Liver (tissue), 8 donors: ENCODE measurements at regions not wholly inside any gene's neighbourhood (a gene's known extent, or its start where the extent isn't known, plus 50 kb on each side); places are given as distances from the start of the nearest gene placed in this dataset.

ENCODE experiments used
- DNase-seq: peaks from one replicate; pipeline ENCODE4 v3.0.0-alpha.2; 2017; ENCODE audit warnings: low spot score
- H3K27ac ChIP-seq, 2 donors: one replicate each; pipeline ENCODE4 v1.7.0; 2013; ENCODE audit warnings: inconsistent platforms in 2 of 2, low read length in 2 of 2, control low read depth in 1 of 2, low read depth in 1 of 2, mild to moderate bottlenecking in 1 of 2
- H3K27me3 ChIP-seq, 4 donors: one replicate each; pipeline versions ENCODE4 v1.6.1 to v1.7.0; 2013; ENCODE audit warnings: low read length in 3 of 4, inconsistent platforms in 1 of 4, mild to moderate bottlenecking in 1 of 4, moderate library complexity in 1 of 4; ENCODE audit not compliant: control insufficient read depth in 4 of 4, insufficient read depth in 4 of 4
- H3K36me3 ChIP-seq, 4 donors: one replicate each; pipeline versions ENCODE4 v1.6.1 to v1.7.0; 2013; ENCODE audit warnings: low read length in 3 of 4, mild to moderate bottlenecking in 3 of 4, low read depth in 1 of 4, moderate library complexity in 1 of 4; ENCODE audit not compliant: control insufficient read depth in 4 of 4, insufficient read depth in 3 of 4
- H3K4me1 ChIP-seq, 4 donors: one replicate each; pipeline versions ENCODE4 v1.6.1 to v1.7.0; 2013; ENCODE audit warnings: low read length in 3 of 4, mild to moderate bottlenecking in 3 of 4, moderate library complexity in 1 of 4; ENCODE audit not compliant: control insufficient read depth in 4 of 4, insufficient read depth in 4 of 4
- H3K4me3 ChIP-seq, 3 donors: one replicate each; pipeline versions ENCODE4 v1.6.1 to v1.7.0; 2013; ENCODE audit warnings: low read length in 3 of 3, control low read depth in 1 of 3, low read depth in 1 of 3, mild to moderate bottlenecking in 1 of 3
- H3K9ac ChIP-seq, 2 donors: one replicate each; pipeline ENCODE4 v1.7.0; 2013; ENCODE audit warnings: low read length in 2 of 2, mild to moderate bottlenecking in 2 of 2, moderate library complexity in 2 of 2, control low read depth in 1 of 2, low read depth in 1 of 2
- H3K9me3 ChIP-seq, 4 donors: one replicate each; pipeline versions ENCODE4 v1.6.1 to v1.7.0; 2013; ENCODE audit warnings: low read length in 3 of 4; ENCODE audit not compliant: control insufficient read depth in 4 of 4
- CTCF ChIP-seq: fragments of 150-350 bp; IDR thresholded peaks from 2 replicates; pipeline ENCODE4 v1.5.1; 2017; ENCODE audit warnings: improper control_type of control experiment, low read depth, low read length; ENCODE audit not compliant: missing input control
- FOXA1 ChIP-seq: IDR thresholded peaks from 2 replicates; pipeline ENCODE4 v1.6.1; 2016; ENCODE audit warnings: antibody characterized with exemption
- HNF4A ChIP-seq, 2 donors: conservative IDR thresholded peaks; 2 replicates each; pipeline ENCODE4 v1.6.1; 2016; ENCODE audit warnings: antibody characterized with exemption in 2 of 2, mild to moderate bottlenecking in 2 of 2
- HNF4G ChIP-seq: IDR thresholded peaks from 2 replicates; pipeline ENCODE4 v1.6.1; 2016; ENCODE audit warnings: antibody characterized with exemption
- REST ChIP-seq: IDR thresholded peaks from 2 replicates; pipeline ENCODE4 v1.6.1; 2016; ENCODE audit warnings: antibody characterized with exemption, mild to moderate bottlenecking
- RXRA ChIP-seq, 2 donors: IDR thresholded peaks; 2 replicates each; pipeline ENCODE4 v1.6.1; 2017 to 2018; ENCODE audit warnings: antibody characterized with exemption in 2 of 2, mild to moderate bottlenecking in 1 of 2
- TAF1 ChIP-seq: conservative IDR thresholded peaks from 2 replicates; pipeline ENCODE4 v1.6.1; 2016; ENCODE audit warnings: antibody characterized with exemption, mild to moderate bottlenecking
- YY1 ChIP-seq: IDR thresholded peaks from 2 replicates; pipeline ENCODE4 v1.6.1; 2016; ENCODE audit warnings: antibody characterized with exemption, mild to moderate bottlenecking
- WGBS: extraction: QIAGEN DNeasy Blood & Tissue Kit; methylation state at CpG from one replicate; pipeline ENCODE4 v1.1.7; 2013; 5-methylcytosine and 5-hydroxymethylcytosine counted together
- donor health status: healthy.
- donor health status: healthy.
- donor health status: healthy.
- donor health status: healthy.
- donor health status: healthy.

- H3K4me3 ChIP-seq = no peak overlapping the region
- H3K36me3 ChIP-seq = no peaks in the 10 kb centered on the region
- no peak for DNase-seq
- no peak overlapping the region for H3K27ac ChIP-seq
- H3K9me3 ChIP-seq = no peaks in the 10 kb centered on the region
- H3K4me1 ChIP-seq = peaks cover 5 to 10% (median 9%) of the 10 kb centered on the region in 4 donors
- no peak overlapping the region for H3K9ac ChIP-seq
- no peak for TF ChIP-seq HNF4A (conservative IDR thresholded peaks at IDR 0.05)
- no peaks in the 10 kb centered on the region for H3K27me3 ChIP-seq
- 85% methylated on average over 6 of the region's 6 CpGs for WGBS
Measured at GRCh38 chr10:78992333-78992732, 76.4 kb upstream of the ZMIZ1 start.

GRCh38 chr10:78993261-78993945 lies 75.4 kb upstream of the ZMIZ1 start:
- DNase-seq = no peak
- no peaks in the 10 kb centered on the region for H3K9me3 ChIP-seq
- peaks cover 12 to 20% (median 17%) of the 10 kb centered on the region in 4 donors for H3K4me1 ChIP-seq
- no peak overlapping the region for H3K27ac ChIP-seq
- no peak overlapping the region for H3K9ac ChIP-seq
- no peak for TF ChIP-seq RXRA (IDR thresholded peaks at IDR 0.05)
- TF ChIP-seq FOXA1 = no peak
- no peak for TF ChIP-seq YY1
- TF ChIP-seq HNF4G = no peak
- TF ChIP-seq REST = no peak
- no peak for TF ChIP-seq TAF1
- no peak for TF ChIP-seq CTCF
- no peaks in the 10 kb centered on the region for H3K27me3 ChIP-seq
- H3K36me3 ChIP-seq = no peaks in the 10 kb centered on the region
- no peak overlapping the region for H3K4me3 ChIP-seq
- WGBS = 94% methylated on average over 10 of the region's 10 CpGs

- Histone ChIP-seq H3K4me3 (no peak overlapping the region), H3K4me1 (peaks cover 12 to 28% (median 23%) of the 10 kb centered on the region in 4 donors), H3K9me3 (no peaks in the 10 kb centered on the region), H3K27me3 (no peaks in the 10 kb centered on the region), H3K27ac (peak overlapping the region in 1 of 2 donors; percentile 71), H3K36me3 (no peaks in the 10 kb centered on the region), H3K9ac (no peak overlapping the region)
- TF ChIP-seq YY1 = no peak
- no peak for DNase-seq
- 95% methylated on average over 14 of the region's 14 CpGs for WGBS
Measured at GRCh38 chr10:78995987-78996791, 72.6 kb upstream of the ZMIZ1 start.
